ENCODE measurements at regions not wholly inside any gene's neighbourhood (a gene's known extent, or its start where the extent isn't known, plus 50 kb on each side); places are given as distances from the start of the nearest gene placed in this dataset.

DNA sequence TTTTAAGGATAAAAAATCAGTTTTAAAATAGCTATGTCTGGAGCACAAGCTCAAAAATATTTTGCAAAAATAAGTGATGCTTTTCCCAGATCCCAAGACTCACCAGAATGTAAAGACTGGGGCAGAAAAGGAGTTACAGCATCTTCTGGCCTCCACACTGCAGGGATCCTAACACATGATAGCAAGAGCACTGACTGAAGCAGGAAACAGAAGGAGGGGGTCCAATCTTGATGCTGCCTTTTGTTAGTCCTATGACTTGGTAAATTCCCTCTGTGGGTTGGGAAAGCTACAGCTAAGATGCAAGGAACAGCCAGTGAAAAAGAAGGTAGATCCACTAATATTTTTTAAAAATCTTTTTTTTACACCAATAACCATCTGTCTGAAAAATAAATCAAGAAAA lies 54.2 kb upstream of the TNR start:
- no peak for DNase-seq
- H3K36me3 Mint-ChIP-seq (ENCODE audit: unreplicated experiment) = no peaks in the 10 kb centered on the region
- H3K4me1 Mint-ChIP-seq (ENCODE audit: low read depth, unreplicated experiment) = no peaks in the 10 kb centered on the region
- TF ChIP-seq, protein P1, sequence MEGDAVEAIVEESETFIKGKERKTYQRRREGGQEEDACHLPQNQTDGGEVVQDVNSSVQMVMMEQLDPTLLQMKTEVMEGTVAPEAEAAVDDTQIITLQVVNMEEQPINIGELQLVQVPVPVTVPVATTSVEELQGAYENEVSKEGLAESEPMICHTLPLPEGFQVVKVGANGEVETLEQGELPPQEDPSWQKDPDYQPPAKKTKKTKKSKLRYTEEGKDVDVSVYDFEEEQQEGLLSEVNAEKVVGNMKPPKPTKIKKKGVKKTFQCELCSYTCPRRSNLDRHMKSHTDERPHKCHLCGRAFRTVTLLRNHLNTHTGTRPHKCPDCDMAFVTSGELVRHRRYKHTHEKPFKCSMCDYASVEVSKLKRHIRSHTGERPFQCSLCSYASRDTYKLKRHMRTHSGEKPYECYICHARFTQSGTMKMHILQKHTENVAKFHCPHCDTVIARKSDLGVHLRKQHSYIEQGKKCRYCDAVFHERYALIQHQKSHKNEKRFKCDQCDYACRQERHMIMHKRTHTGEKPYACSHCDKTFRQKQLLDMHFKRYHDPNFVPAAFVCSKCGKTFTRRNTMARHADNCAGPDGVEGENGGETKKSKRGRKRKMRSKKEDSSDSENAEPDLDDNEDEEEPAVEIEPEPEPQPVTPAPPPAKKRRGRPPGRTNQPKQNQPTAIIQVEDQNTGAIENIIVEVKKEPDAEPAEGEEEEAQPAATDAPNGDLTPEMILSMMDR (IDR thresholded peaks at IDR 0.05; ENCODE audit: partially characterized antibody, unreplicated experiment) = no peak
- no peak overlapping the region for H3K4me3 Mint-ChIP-seq (ENCODE audit: unreplicated experiment)
- H3K27ac Mint-ChIP-seq (ENCODE audit: unreplicated experiment) = no peak overlapping the region
- peaks cover 2% of the 10 kb centered on the region for H3K9me3 Mint-ChIP-seq (ENCODE audit: unreplicated experiment)
- H3K27me3 Mint-ChIP-seq (ENCODE audit: unreplicated experiment) = no peaks in the 10 kb centered on the region

DNA sequence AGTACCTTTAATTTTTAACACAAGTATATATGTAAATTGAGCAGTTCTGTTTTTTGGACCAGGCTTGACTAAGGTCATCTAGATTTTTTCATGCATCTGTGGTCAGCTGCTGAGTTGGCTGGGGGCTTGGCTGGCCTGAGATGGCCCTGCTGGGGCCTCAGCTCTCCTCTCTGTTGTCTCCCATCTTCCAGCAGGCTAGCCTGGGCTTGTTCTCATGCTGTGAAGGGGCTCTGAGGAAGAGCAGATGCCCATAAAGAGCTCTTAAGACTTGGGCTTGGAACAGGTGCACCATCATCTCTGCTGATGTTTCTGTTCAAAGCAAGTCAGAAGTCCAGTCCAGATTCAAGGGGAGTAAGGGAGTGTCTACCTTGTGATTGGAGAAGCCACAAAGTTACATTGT lies 51.2 kb upstream of the TNR start:
- Mint-ChIP-seq H3K27me3 (ENCODE audit: unreplicated experiment) (no peaks in the 10 kb centered on the region), H3K4me3 (ENCODE audit: unreplicated experiment) (no peak overlapping the region), H3K4me1 (ENCODE audit: low read depth, unreplicated experiment) (no peaks in the 10 kb centered on the region), H3K9me3 (ENCODE audit: unreplicated experiment) (peaks cover 2% of the 10 kb centered on the region), H3K36me3 (ENCODE audit: unreplicated experiment) (no peaks in the 10 kb centered on the region), H3K27ac (ENCODE audit: unreplicated experiment) (no peak overlapping the region)
- no peak for DNase-seq
- TF ChIP-seq, protein P1 (IDR thresholded peaks at IDR 0.05; ENCODE audit: partially characterized antibody, unreplicated experiment) = no peak

DNA sequence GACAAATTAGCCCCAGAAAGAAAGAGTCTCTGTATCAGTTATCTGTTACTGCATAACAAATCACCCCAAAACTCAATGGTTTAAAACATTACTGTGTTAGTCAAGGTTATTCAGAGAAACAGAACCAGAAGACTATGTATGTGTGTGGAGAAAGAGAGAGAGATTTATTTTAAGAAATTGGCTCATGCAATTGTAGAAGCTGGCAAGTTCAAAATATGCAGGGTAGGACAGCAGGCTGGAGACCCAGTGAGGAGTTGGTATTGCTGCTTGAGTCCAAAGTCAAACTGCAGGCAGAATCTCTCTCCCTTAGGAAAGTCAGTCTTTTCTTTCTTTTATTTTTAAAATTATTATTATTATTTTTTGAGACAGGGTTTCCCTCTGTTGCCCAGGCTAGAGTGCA lies 50.2 kb upstream of the TNR start:
- H3K27ac Mint-ChIP-seq (ENCODE audit: unreplicated experiment) = no peak overlapping the region
- H3K27me3 Mint-ChIP-seq (ENCODE audit: unreplicated experiment) = no peaks in the 10 kb centered on the region
- H3K36me3 Mint-ChIP-seq (ENCODE audit: unreplicated experiment) = no peaks in the 10 kb centered on the region
- peaks cover 2% of the 10 kb centered on the region for H3K9me3 Mint-ChIP-seq (ENCODE audit: unreplicated experiment)
- TF ChIP-seq, protein P1 (IDR thresholded peaks at IDR 0.05; ENCODE audit: partially characterized antibody, unreplicated experiment) = no peak
- H3K4me3 Mint-ChIP-seq (ENCODE audit: unreplicated experiment) = no peak overlapping the region
- DNase-seq = no peak
- no peaks in the 10 kb centered on the region for H3K4me1 Mint-ChIP-seq (ENCODE audit: low read depth, unreplicated experiment)
